GM19455 (cell line): ENCODE measurements at regions not wholly inside any gene's neighbourhood (a gene's known extent, or its start where the extent isn't known, plus 50 kb on each side); places are given as distances from the start of the nearest gene placed in this dataset.

Experiments used
- ATAC-seq: cut with Tn5 transposase; IDR thresholded peaks from one replicate; pipeline ENCODE4 v1.9.1; 2021; ENCODE audit not compliant: unreplicated experiment

GRCh38 chr18:71798986-71799673 lies 745.0 kb downstream of the CBLN2 start:
- ATAC-seq = no peak

- no peak for ATAC-seq
These were observed 746.6 kb downstream of the CBLN2 start for GRCh38 chr18:71797554-71797953.

- ATAC-seq = no peak
These were observed 759.4 kb downstream of the CBLN2 start for GRCh38 chr18:71784777-71785176.

- ATAC-seq = no peak
These were observed 783.6 kb downstream of the CBLN2 start for GRCh38 chr18:71760541-71760940.

GRCh38 chr18:71754246-71754645 lies 789.9 kb downstream of the CBLN2 start:
- no peak for ATAC-seq

- no peak for ATAC-seq
These were observed 800.5 kb downstream of the CBLN2 start for GRCh38 chr18:71743634-71744033.

- no peak for ATAC-seq
These were observed 814.5 kb downstream of the CBLN2 start for GRCh38 chr18:71729611-71730010.

- no peak for ATAC-seq
These were observed 816.2 kb downstream of the CBLN2 start for GRCh38 chr18:71727909-71728308.

- ATAC-seq = no peak
These were observed 818.9 kb downstream of the CBLN2 start for GRCh38 chr18:71725256-71725655.

GRCh38 chr18:71707985-71708500 lies 836.1 kb downstream of the CBLN2 start:
- ATAC-seq = no peak

GRCh38 chr18:71707400-71707799 lies 836.7 kb downstream of the CBLN2 start:
- no peak for ATAC-seq

- ATAC-seq = no peak
These were observed 854.6 kb downstream of the CBLN2 start for GRCh38 chr18:71689416-71690160.

- ATAC-seq = no peak
These were observed 861.6 kb downstream of the CBLN2 start for GRCh38 chr18:71682591-71682990.

GRCh38 chr18:71678144-71678543 lies 866.0 kb downstream of the CBLN2 start:
- ATAC-seq = no peak

- no peak for ATAC-seq
These were observed 870.2 kb downstream of the CBLN2 start for GRCh38 chr18:71673954-71674353.

GRCh38 chr18:71673498-71673897 lies 870.6 kb downstream of the CBLN2 start:
- ATAC-seq = no peak

GRCh38 chr18:71666481-71666880 lies 877.7 kb downstream of the CBLN2 start:
- no peak for ATAC-seq

GRCh38 chr18:71665131-71665530 lies 879.0 kb downstream of the CBLN2 start:
- ATAC-seq = no peak

GRCh38 chr18:71643822-71644221 lies 900.3 kb downstream of the CBLN2 start:
- ATAC-seq = no peak

- no peak for ATAC-seq
These were observed 913.4 kb downstream of the CBLN2 start for GRCh38 chr18:71630696-71631095.

GRCh38 chr18:71625556-71626090 lies 918.5 kb downstream of the CBLN2 start:
- no peak for ATAC-seq

- no peak for ATAC-seq
These were observed 945.8 kb downstream of the CBLN2 start for GRCh38 chr18:71598374-71598773.
